ENCODE measurements at regions not wholly inside any gene's neighbourhood (a gene's known extent, or its start where the extent isn't known, plus 50 kb on each side); places are given as distances from the start of the nearest gene placed in this dataset.

GRCh38 chr1:224563666-224564065 lies 52.5 kb upstream of the CNIH3 start:
- in situ Hi-C loops (cut with HindIII; ENCODE audit: low sequenced_read_pairs) = no loop called here
- TF ChIP-seq, protein P1, sequence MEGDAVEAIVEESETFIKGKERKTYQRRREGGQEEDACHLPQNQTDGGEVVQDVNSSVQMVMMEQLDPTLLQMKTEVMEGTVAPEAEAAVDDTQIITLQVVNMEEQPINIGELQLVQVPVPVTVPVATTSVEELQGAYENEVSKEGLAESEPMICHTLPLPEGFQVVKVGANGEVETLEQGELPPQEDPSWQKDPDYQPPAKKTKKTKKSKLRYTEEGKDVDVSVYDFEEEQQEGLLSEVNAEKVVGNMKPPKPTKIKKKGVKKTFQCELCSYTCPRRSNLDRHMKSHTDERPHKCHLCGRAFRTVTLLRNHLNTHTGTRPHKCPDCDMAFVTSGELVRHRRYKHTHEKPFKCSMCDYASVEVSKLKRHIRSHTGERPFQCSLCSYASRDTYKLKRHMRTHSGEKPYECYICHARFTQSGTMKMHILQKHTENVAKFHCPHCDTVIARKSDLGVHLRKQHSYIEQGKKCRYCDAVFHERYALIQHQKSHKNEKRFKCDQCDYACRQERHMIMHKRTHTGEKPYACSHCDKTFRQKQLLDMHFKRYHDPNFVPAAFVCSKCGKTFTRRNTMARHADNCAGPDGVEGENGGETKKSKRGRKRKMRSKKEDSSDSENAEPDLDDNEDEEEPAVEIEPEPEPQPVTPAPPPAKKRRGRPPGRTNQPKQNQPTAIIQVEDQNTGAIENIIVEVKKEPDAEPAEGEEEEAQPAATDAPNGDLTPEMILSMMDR (IDR thresholded peaks at IDR 0.05; ENCODE audit: low read depth, low read length) = no peak
- DNase-seq (ENCODE audit: low read depth, low spot score) = no peak
- no peak overlapping the region for H3K4me3 ChIP-seq (ENCODE audit: low read depth, low read length)

- TF ChIP-seq, protein P1 (IDR thresholded peaks at IDR 0.05; ENCODE audit: low read depth, low read length) = no peak
- in situ Hi-C loops (cut with HindIII; ENCODE audit: low sequenced_read_pairs) = no loop called here
- no peak overlapping the region for H3K4me3 ChIP-seq (ENCODE audit: low read depth, low read length)
- DNase-seq (ENCODE audit: low read depth, low spot score) = no peak
Observed at GRCh38 chr1:224564454-224565084, 51.5 kb upstream of the CNIH3 start.

GRCh38 chr1:224565186-224565585 lies 50.9 kb upstream of the CNIH3 start:
- H3K4me3 ChIP-seq (ENCODE audit: low read depth, low read length) = no peak overlapping the region
- peak; percentile 88 for DNase-seq (ENCODE audit: low read depth, low spot score)
- in situ Hi-C loops (cut with HindIII; ENCODE audit: low sequenced_read_pairs) = no loop called here
- TF ChIP-seq, protein P1 (IDR thresholded peaks at IDR 0.05; ENCODE audit: low read depth, low read length) = no peak

DNA sequence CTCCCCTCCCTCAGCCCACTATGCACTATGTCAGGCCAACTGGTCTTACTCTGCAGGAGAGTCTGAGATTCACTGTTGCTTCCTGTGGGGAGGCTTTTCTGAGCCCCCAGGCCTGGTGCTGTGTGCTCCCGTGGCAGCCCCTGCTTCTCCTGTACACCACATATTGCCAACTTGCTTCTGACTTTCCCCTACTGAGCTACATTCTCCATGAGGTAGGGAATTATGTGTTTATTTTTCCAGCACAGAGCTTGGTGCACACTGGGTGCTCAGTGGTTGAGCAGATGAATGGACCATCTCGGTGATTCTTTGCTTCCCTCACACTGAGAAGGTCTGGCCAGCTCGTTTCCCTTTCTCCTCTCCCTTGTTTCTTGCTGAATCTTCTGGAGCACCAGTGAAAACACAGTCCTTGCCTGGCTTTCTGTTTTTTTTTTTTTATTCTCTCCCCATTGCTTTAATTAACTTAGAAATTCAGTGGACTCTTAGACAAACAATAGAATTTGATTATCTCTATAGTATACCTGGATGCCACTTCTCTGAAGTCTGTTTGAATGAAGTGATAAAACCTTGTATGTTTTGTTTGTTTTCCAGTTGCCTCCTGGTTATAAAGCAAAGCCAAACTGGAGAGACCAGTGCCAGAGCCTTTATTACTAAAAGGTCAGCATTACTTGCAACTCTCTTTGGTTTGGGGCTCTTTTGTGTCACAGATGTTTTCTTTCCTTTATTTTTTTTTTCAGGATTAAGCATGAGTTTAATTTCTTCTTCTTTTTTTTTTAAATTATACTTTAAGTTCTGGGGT lies 50.3 kb upstream of the CNIH3 start:
- TF ChIP-seq, protein P1 (IDR thresholded peaks at IDR 0.05; ENCODE audit: low read depth, low read length) = no peak
- in situ Hi-C loops (cut with HindIII; ENCODE audit: low sequenced_read_pairs) = no loop called here
- DNase-seq (ENCODE audit: low read depth, low spot score) = peak; percentile 72
- no peak overlapping the region for H3K4me3 ChIP-seq (ENCODE audit: low read depth, low read length)

All from astrocyte of the spinal cord (primary cell).